ENCODE measurements at regions not wholly inside any gene's neighbourhood (a gene's known extent, or its start where the extent isn't known, plus 50 kb on each side); places are given as distances from the start of the nearest gene placed in this dataset.

DNA sequence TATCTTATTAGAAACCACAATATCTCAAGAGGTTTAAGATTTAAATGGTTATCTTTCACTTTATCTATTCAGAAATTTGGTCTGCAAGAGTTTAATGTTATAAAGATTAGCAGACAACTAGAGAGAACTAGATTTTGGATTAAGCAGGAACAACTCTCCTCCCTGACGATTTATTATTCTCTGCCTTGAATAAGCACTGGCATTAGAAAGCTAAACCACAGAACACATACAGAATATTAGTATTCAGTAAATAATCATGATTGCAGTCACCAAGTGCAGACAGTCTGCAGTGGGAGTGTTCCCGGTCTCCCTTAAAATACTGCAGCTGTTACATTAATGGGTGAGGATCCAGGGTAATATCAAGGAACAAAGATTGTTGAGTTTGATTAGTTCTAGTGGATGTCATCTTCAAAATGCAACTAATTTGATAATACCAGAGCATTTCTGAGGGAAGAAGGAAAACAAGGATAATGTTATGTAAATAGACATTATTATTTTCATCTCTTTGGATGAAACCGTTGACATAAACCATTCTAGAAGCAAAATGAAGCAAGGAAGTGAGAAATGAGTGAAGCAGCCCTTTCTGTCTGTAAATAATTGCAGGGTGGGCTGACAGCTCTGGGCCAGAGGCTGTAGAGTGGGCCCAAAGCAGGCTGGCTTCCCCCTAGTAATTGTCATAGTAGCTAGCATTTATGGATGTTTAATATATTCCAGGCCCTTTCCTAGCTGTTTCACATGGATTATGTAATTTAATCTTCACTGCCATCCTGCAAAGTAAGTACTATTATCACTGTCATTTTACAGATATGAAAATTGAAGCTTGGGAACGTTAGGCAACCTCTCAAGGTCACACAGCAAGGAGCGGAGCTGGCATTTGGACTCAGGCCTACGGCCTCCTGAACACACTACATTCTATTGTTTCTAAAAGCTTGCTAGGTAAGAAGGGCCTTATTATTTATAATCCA lies 79.4 kb downstream of the DYRK2 start:
- H3K27me3 Mint-ChIP-seq, result peaks cover 15% of the 10 kb centered on the region
- DNase-seq, result no peak

GRCh38 chr12:67732857-67733256 lies 84.3 kb downstream of the DYRK2 start:
- intact Hi-C loops (cut with micrococcal nuclease), result no loop called here
- TF ChIP-seq CTCF (IDR thresholded peaks at IDR 0.05), result no peak
- peaks cover 15% of the 10 kb centered on the region for H3K27me3 Mint-ChIP-seq
- no peak overlapping the region for H3K27ac Mint-ChIP-seq
- no peaks in the 10 kb centered on the region for H3K4me1 Mint-ChIP-seq
- ChIA-PET CTCF (no interaction called here), POLR2A (interaction anchor here (0.6 kb wide), 1 partner anchor 1621 kb away, joined by 5 read pairs; no protein-coding TSS in a partner anchor)
- no peak overlapping the region for H3K4me3 Mint-ChIP-seq
- H3K36me3 Mint-ChIP-seq (ENCODE audit: low read depth), result no peaks in the 10 kb centered on the region
- DNase-seq (no peak), ATAC-seq (ENCODE audit: low read depth) (no peak)
- no peaks in the 10 kb centered on the region for H3K9me3 Mint-ChIP-seq

More for the DNA sequence above, 79.4 kb downstream of the DYRK2 start:
- no peak for TF ChIP-seq CTCF (IDR thresholded peaks at IDR 0.05)
- Mint-ChIP-seq H3K27ac (no peak overlapping the region), H3K9me3 (no peaks in the 10 kb centered on the region), H3K4me3 (no peak overlapping the region), H3K4me1 (no peaks in the 10 kb centered on the region), H3K36me3 (ENCODE audit: low read depth) (no peaks in the 10 kb centered on the region)
- no peak for ATAC-seq (ENCODE audit: low read depth)
- CTCF ChIA-PET, result no interaction called here
- intact Hi-C loops (cut with micrococcal nuclease), result no loop called here
- POLR2A ChIA-PET, result no interaction called here

DNA sequence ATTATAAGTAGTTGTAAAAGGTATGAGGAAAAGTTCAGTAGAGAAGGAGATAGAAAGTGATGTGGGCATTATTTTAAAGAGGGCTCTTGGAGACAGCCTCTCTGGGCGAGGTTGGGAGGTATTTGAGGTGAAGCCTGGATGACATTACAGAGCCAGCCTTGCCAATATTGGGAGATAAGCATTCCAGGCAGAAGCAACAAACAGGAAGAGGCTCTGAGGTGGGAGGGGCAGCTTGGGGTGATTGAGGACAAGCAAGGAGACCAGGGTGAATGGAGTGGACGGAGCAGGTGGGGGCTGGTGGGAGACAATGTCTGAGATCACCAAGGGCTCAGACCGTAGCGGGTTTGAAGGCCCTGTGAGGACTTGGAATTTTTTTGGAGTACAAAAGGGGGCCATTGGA lies 87.3 kb downstream of the DYRK2 start:
- ATAC-seq (ENCODE audit: low read depth), result no peak
- no peaks in the 10 kb centered on the region for H3K9me3 Mint-ChIP-seq
- H3K36me3 Mint-ChIP-seq (ENCODE audit: low read depth), result no peaks in the 10 kb centered on the region
- intact Hi-C loops (cut with micrococcal nuclease), result no loop called here
- no peak for DNase-seq
- peaks cover 13% of the 10 kb centered on the region for H3K27me3 Mint-ChIP-seq
- H3K4me1 Mint-ChIP-seq, result no peaks in the 10 kb centered on the region
- POLR2A ChIA-PET, result no interaction called here
- no peak overlapping the region for H3K4me3 Mint-ChIP-seq
- H3K27ac Mint-ChIP-seq, result no peak overlapping the region
- TF ChIP-seq CTCF (IDR thresholded peaks at IDR 0.05), result no peak
- CTCF ChIA-PET, result no interaction called here

- no peak for TF ChIP-seq CTCF (IDR thresholded peaks at IDR 0.05)
- no peak overlapping the region for H3K4me3 Mint-ChIP-seq
- ATAC-seq (ENCODE audit: low read depth), result no peak
- no peaks in the 10 kb centered on the region for H3K36me3 Mint-ChIP-seq (ENCODE audit: low read depth)
- H3K9me3 Mint-ChIP-seq, result peaks cover under 1% of the 10 kb centered on the region
- CTCF ChIA-PET, result no interaction called here
- no peaks in the 10 kb centered on the region for H3K4me1 Mint-ChIP-seq
- no peak for DNase-seq
- intact Hi-C loops (cut with micrococcal nuclease), result no loop called here
- H3K27me3 Mint-ChIP-seq, result no peaks in the 10 kb centered on the region
- H3K27ac Mint-ChIP-seq, result no peak overlapping the region
- POLR2A ChIA-PET, result no interaction called here
Observed at GRCh38 chr12:67740711-67741110, 92.2 kb downstream of the DYRK2 start.

GRCh38 chr12:67741270-67741669 lies 92.7 kb downstream of the DYRK2 start:
- peaks cover 4% of the 10 kb centered on the region for H3K9me3 Mint-ChIP-seq
- TF ChIP-seq CTCF (IDR thresholded peaks at IDR 0.05), result no peak
- no peaks in the 10 kb centered on the region for H3K27me3 Mint-ChIP-seq
- no peak for DNase-seq
- ATAC-seq (ENCODE audit: low read depth), result no peak
- no peak overlapping the region for H3K4me3 Mint-ChIP-seq
- intact Hi-C loops (cut with micrococcal nuclease), result no loop called here
- no peaks in the 10 kb centered on the region for H3K36me3 Mint-ChIP-seq (ENCODE audit: low read depth)
- H3K27ac Mint-ChIP-seq, result no peak overlapping the region
- ChIA-PET CTCF (no interaction called here), POLR2A (no interaction called here)
- H3K4me1 Mint-ChIP-seq, result no peaks in the 10 kb centered on the region

Measured in activated B cell treated with CpG ODN at 0.5 μM for 24 hours (primary cell).